H1 (cell line): ENCODE measurements at regions not wholly inside any gene's neighbourhood (a gene's known extent, or its start where the extent isn't known, plus 50 kb on each side); places are given as distances from the start of the nearest gene placed in this dataset.

Experiments
- CTCF ChIA-PET: fragments of 300-600 bp; sonication (Branson Sonifier 250); formaldehyde crosslinking; loops from one replicate; lab custom pipeline; 2021; ENCODE audit not compliant: partially characterized antibody; lab: Charles Lee
- POLR2A ChIA-PET: fragments of 300-600 bp; sonication (Branson Sonifier 250); formaldehyde crosslinking; loops from one replicate; lab custom pipeline; 2021; ENCODE audit warnings: inconsistent platforms; ENCODE audit not compliant: partially characterized antibody; lab: Charles Lee
- DNase-seq, 2 experiments: peaks; one replicate each; pipeline versions ENCODE4 v3.0.0 to v3.0.0-alpha.2; 2010 to 2022; ENCODE audit warnings: low spot score in 2 of 2, low read depth in 1 of 2, mixed read lengths in 1 of 2
- FAIRE-seq: peaks from 2 replicates; lab custom pipeline; 2011; peaks lifted over from hg19 to GRCh38; lab: Jason Lieb, UNC
- H2AFZ ChIP-seq: 2 replicates; pipeline ENCODE4 v1.8.1; 2012; ENCODE audit warnings: low read length, inconsistent platforms
- H2AK5ac ChIP-seq: 2 replicates; pipeline ENCODE4 v1.6.1; 2013; ENCODE audit warnings: low read depth, low read length
- H2BK120ac ChIP-seq: replicated peaks from 2 replicates; pipeline ENCODE3; 2013; ENCODE audit warnings: low read depth, low read length, inconsistent platforms
- H2BK12ac ChIP-seq: 2 replicates; pipeline ENCODE4 v1.6.1; 2013; ENCODE audit warnings: low read depth, low read length
- H2BK15ac ChIP-seq: 2 replicates; pipeline ENCODE4 v1.6.1; 2013; ENCODE audit warnings: low read length
- H2BK20ac ChIP-seq: 2 replicates; pipeline ENCODE4 v1.6.1; 2013; ENCODE audit warnings: low read length
- H2BK5ac ChIP-seq: 2 replicates; pipeline ENCODE4 v1.6.1; 2013; ENCODE audit warnings: low read depth, low read length
- H3K14ac ChIP-seq: 2 replicates; pipeline ENCODE4 v1.6.1; 2013; ENCODE audit warnings: inconsistent platforms; ENCODE audit not compliant: insufficient read length
- H3K18ac ChIP-seq: 2 replicates; pipeline ENCODE4 v1.6.1; 2013; ENCODE audit warnings: low read length; ENCODE audit errors: extremely low read depth
- H3K23ac ChIP-seq: 2 replicates; pipeline ENCODE4 v1.6.1; 2013; ENCODE audit warnings: inconsistent platforms; ENCODE audit not compliant: insufficient read length
- H3K23me2 ChIP-seq: 2 replicates; pipeline ENCODE4 v1.6.1; 2013; ENCODE audit warnings: low read depth, low read length
- H3K27ac ChIP-seq: 2 replicates; pipeline ENCODE4 v1.6.1; 2011; ENCODE audit warnings: low read depth, low read length, inconsistent platforms
- H3K27me3 ChIP-seq, 4 experiments: replicated peaks in 1 of 4; 1 replicate in 1 of 4; 2 replicates in 3 of 4; pipeline versions ENCODE4 v1.6.1 to v1.8.1; 2011 to 2013; ENCODE audit warnings: low read length in 3 of 4, mild to moderate bottlenecking in 3 of 4, inconsistent platforms in 2 of 4, mixed read lengths in 2 of 4, moderate library complexity in 1 of 4; ENCODE audit not compliant: control insufficient read depth in 3 of 4, insufficient read depth in 3 of 4; ENCODE audit errors: extremely low read depth in 1 of 4
- H3K36me3 ChIP-seq, 4 experiments: 2 replicates each; pipeline versions ENCODE4 v1.6.1 to v1.8.1; 2011 to 2013; ENCODE audit warnings: mild to moderate bottlenecking in 4 of 4, low read length in 3 of 4, moderate library complexity in 2 of 4, control low read depth in 1 of 4, inconsistent platforms in 1 of 4; ENCODE audit not compliant: insufficient read depth in 4 of 4, control insufficient read depth in 2 of 4
- H3K4ac ChIP-seq: replicated peaks from 2 replicates; pipeline ENCODE3; 2013; ENCODE audit warnings: low read length, low read depth, mixed read lengths, inconsistent platforms; ENCODE audit not compliant: insufficient read length
- H3K4me1 ChIP-seq, 4 experiments: replicated peaks in 1 of 4; 1 replicate in 1 of 4; 2 replicates in 3 of 4; pipeline versions ENCODE4 v1.6.1 to v1.8.1; 2011 to 2013; ENCODE audit warnings: low read length in 3 of 4, inconsistent platforms in 2 of 4, mixed read lengths in 1 of 4; ENCODE audit not compliant: insufficient read depth in 4 of 4, control insufficient read depth in 3 of 4
- H3K4me2 ChIP-seq, 2 experiments: 2 replicates each; pipeline versions ENCODE4 v1.6.1 to v1.8.1; 2011 to 2013; ENCODE audit warnings: low read depth in 2 of 2, low read length in 2 of 2, control low read depth in 1 of 2, inconsistent platforms in 1 of 2, mild to moderate bottlenecking in 1 of 2; ENCODE audit not compliant: insufficient read depth in 1 of 2
- H3K4me3 ChIP-seq, 4 experiments: fragments of 200-600, 300-600 bp in 1 of 4; sonication (generic), shearing (Covaris generic), sonication (Bioruptor Twin) in 1 of 4; 2 replicates each; pipeline versions ENCODE4 v1.5.1 to v1.8.1; 2011 to 2016; ENCODE audit warnings: low read length in 4 of 4, low read depth in 3 of 4, control low read depth in 2 of 4, inconsistent platforms in 2 of 4, mild to moderate bottlenecking in 2 of 4, mixed read lengths in 1 of 4, moderate library complexity in 1 of 4; ENCODE audit not compliant: insufficient read depth in 2 of 4; ENCODE audit errors: extremely low read depth in 1 of 4
- H3K56ac ChIP-seq: replicated peaks from 2 replicates; pipeline ENCODE3; 2013; ENCODE audit warnings: low read depth, mild to moderate bottlenecking, mixed read lengths, low read length, inconsistent platforms; ENCODE audit not compliant: insufficient read length
- H3K79me1 ChIP-seq: 2 replicates; pipeline ENCODE4 v1.6.1; 2013; ENCODE audit warnings: low read depth, low read length, control low read depth
- H3K79me2 ChIP-seq, 2 experiments: 2 replicates each; pipeline versions ENCODE4 v1.6.1 to v1.8.1; 2012 to 2013; ENCODE audit warnings: low read length in 2 of 2, mild to moderate bottlenecking in 2 of 2, inconsistent platforms in 1 of 2; ENCODE audit not compliant: insufficient read depth in 2 of 2, control insufficient read depth in 1 of 2
- H3K9ac ChIP-seq, 4 experiments: replicated peaks in 1 of 4; 1 replicate in 1 of 4; 2 replicates in 3 of 4; pipeline versions ENCODE4 v1.6.1 to v1.8.1; 2011 to 2013; ENCODE audit warnings: low read depth in 3 of 4, low read length in 3 of 4, control low read depth in 2 of 4, mild to moderate bottlenecking in 2 of 4, moderate library complexity in 2 of 4, inconsistent platforms in 1 of 4; ENCODE audit errors: extremely low read depth in 1 of 4
- H3K9me3 ChIP-seq, 2 experiments: 2 replicates each; pipeline versions ENCODE4 v1.6.1 to v1.8.1; 2012 to 2013; ENCODE audit warnings: mild to moderate bottlenecking in 2 of 2, moderate library complexity in 2 of 2, control low read depth in 1 of 2, inconsistent platforms in 1 of 2, low read depth in 1 of 2, low read length in 1 of 2, mixed read lengths in 1 of 2; ENCODE audit not compliant: insufficient read depth in 2 of 2
- H4K20me1 ChIP-seq, 2 experiments: replicated peaks in 1 of 2; 2 replicates each; pipeline versions ENCODE3 to v1.8.1; 2011 to 2013; ENCODE audit warnings: inconsistent platforms in 2 of 2, low read length in 2 of 2, mild to moderate bottlenecking in 1 of 2; ENCODE audit not compliant: insufficient read depth in 2 of 2, control insufficient read depth in 1 of 2
- H4K5ac ChIP-seq: 2 replicates; pipeline ENCODE4 v1.6.1; 2013; ENCODE audit warnings: low read length, low read depth, mixed read lengths, inconsistent platforms; ENCODE audit not compliant: insufficient read length
- H4K8ac ChIP-seq: 2 replicates; pipeline ENCODE4 v1.8.0; 2013; ENCODE audit warnings: mild to moderate bottlenecking, moderate library complexity, low read length, inconsistent platforms; ENCODE audit not compliant: insufficient read depth; ENCODE audit errors: extremely low read depth
- H4K91ac ChIP-seq: replicated peaks from 2 replicates; pipeline ENCODE3; 2013; ENCODE audit warnings: low read length, mixed read lengths, inconsistent platforms; ENCODE audit not compliant: insufficient read length
- BCL11A ChIP-seq, 2 experiments: IDR thresholded peaks; one replicate each; pipeline ENCODE4 v1.6.1; 2011; ENCODE audit warnings: low read depth in 2 of 2, low read length in 2 of 2, mild to moderate bottlenecking in 2 of 2
- E2F6 ChIP-seq: IDR thresholded peaks from 2 replicates; pipeline ENCODE4 v1.6.1; 2012; ENCODE audit warnings: inconsistent platforms
- EGR1 ChIP-seq: IDR thresholded peaks from 2 replicates; pipeline ENCODE4 v1.6.1; 2011; ENCODE audit warnings: low read depth, low read length, borderline replicate concordance
- GABPA ChIP-seq: IDR thresholded peaks from 2 replicates; pipeline ENCODE4 v1.6.1; 2011; ENCODE audit warnings: mild to moderate bottlenecking, low read length, moderate library complexity, borderline replicate concordance; ENCODE audit not compliant: insufficient read depth
- HDAC2 ChIP-seq, 2 experiments: fragments of 300-600 bp in 1 of 2; sonication (generic) in 1 of 2; IDR thresholded peaks; 2 replicates each; pipeline ENCODE4 v1.6.1; 2011 to 2012; ENCODE audit warnings: low read depth in 2 of 2, low read length in 2 of 2, mild to moderate bottlenecking in 2 of 2, moderate library complexity in 2 of 2, borderline replicate concordance in 1 of 2, inconsistent platforms in 1 of 2
- KDM1A ChIP-seq: fragments of 200-600, 300-600 bp; sonication (generic); IDR thresholded peaks from 2 replicates; pipeline ENCODE4 v1.7.1; 2016; ENCODE audit warnings: mild to moderate bottlenecking, low read length, borderline replicate concordance
- NRF1 ChIP-seq: IDR thresholded peaks from 2 replicates; pipeline ENCODE4 v1.6.1; 2011; ENCODE audit warnings: mild to moderate bottlenecking, low read depth, low read length, improper control_type of control experiment
- POLR2AphosphoS5 ChIP-seq: IDR thresholded peaks from 2 replicates; pipeline ENCODE4 v1.6.1; 2011; ENCODE audit warnings: low read depth, low read length
- RBBP5 ChIP-seq: IDR thresholded peaks from 2 replicates; pipeline ENCODE4 v1.7.1; 2012; ENCODE audit warnings: low read depth, mild to moderate bottlenecking, inconsistent platforms, low read length, moderate library complexity, borderline replicate concordance
- SIX5 ChIP-seq: IDR thresholded peaks from 2 replicates; pipeline ENCODE4 v1.6.1; 2011; ENCODE audit warnings: mild to moderate bottlenecking, low read depth, low read length
- SP4 ChIP-seq: IDR thresholded peaks from 2 replicates; pipeline ENCODE4 v1.6.1; 2012; ENCODE audit warnings: low read length, inconsistent platforms
- WGBS, 2 experiments: shearing (Covaris generic) in 1 of 2; methylation state at CpG; one replicate each; pipeline versions ENCODE4 v1.1.6 to v1.1.7; 2013 to 2015; ENCODE audit warnings: low lambda C conversion rate in 2 of 2, mixed read lengths in 2 of 2, inconsistent platforms in 1 of 2, low coverage in 1 of 2, missing lambda C conversion rate in 1 of 2; ENCODE audit not compliant: insufficient replicate concordance in 2 of 2, insufficient coverage in 1 of 2, insufficient read length in 1 of 2; ENCODE audit errors: extremely low coverage in 1 of 2, missing lambda C conversion rate in 1 of 2; 5-methylcytosine and 5-hydroxymethylcytosine counted together
- TF ChIP-seq, protein P1 (sequence below), 3 experiments: IDR thresholded peaks; 1 replicate in 2 of 3; 2 replicates in 1 of 3; pipeline versions ENCODE4 v1.5.1 to v1.6.1; 2011; ENCODE audit warnings: low read length in 3 of 3, mild to moderate bottlenecking in 3 of 3, inconsistent platforms in 2 of 3, low read depth in 1 of 3, moderate library complexity in 1 of 3; ENCODE audit not compliant: insufficient read depth in 1 of 3; ENCODE audit errors: control extremely low read depth in 1 of 3

GRCh38 chr15:58275785-58276184 is 137.6 kb downstream of the AQP9 start:
- Histone ChIP-seq H3K9ac (no peak overlapping the region), H3K4ac (no peak overlapping the region), H3K27me3 (no peaks in the 10 kb centered on the region), H3K9me3 (peaks cover 3% of the 10 kb centered on the region in 2 experiments; a peak in 2 of 4 replicates), H3K18ac (no peak overlapping the region), H4K20me1 (no peaks in the 10 kb centered on the region), H3K4me3 (no peak overlapping the region), H3K23ac (no peak overlapping the region), H3K14ac (no peak overlapping the region), H2BK5ac (no peak overlapping the region), H4K5ac (no peak overlapping the region), H3K4me1 (no peaks in the 10 kb centered on the region), H3K79me1 (no peaks in the 10 kb centered on the region), H3K36me3 (no peaks in the 10 kb centered on the region), H3K23me2 (no peaks in the 10 kb centered on the region; the same call in 1 of the 2 replicates), H3K4me2 (no peak overlapping the region), H2AFZ (no peak overlapping the region), H2AK5ac (no peak overlapping the region), H2BK12ac (no peak overlapping the region), H3K56ac (no peak overlapping the region), H3K27ac (no peak overlapping the region), H4K8ac (no peak overlapping the region), H2BK20ac (no peak overlapping the region), H2BK120ac (no peak overlapping the region), H4K91ac (no peak overlapping the region), H3K79me2 (no peaks in the 10 kb centered on the region), H2BK15ac (no peak overlapping the region)
- POLR2A ChIA-PET: no interaction called here
- CTCF ChIA-PET: no interaction called here
- DNase-seq (no peak), FAIRE-seq (no peak)
- 94% methylated on average over 3 of the region's 3 CpGs; no CpG with 5 or more reads in 1 of the 2 experiments for WGBS, 2 experiments
- TF ChIP-seq BCL11A (IDR thresholded peaks at IDR 0.05; ENCODE audit: low read depth in 2 of 2, low read length in 2 of 2): no peak
- TF ChIP-seq, protein P1, sequence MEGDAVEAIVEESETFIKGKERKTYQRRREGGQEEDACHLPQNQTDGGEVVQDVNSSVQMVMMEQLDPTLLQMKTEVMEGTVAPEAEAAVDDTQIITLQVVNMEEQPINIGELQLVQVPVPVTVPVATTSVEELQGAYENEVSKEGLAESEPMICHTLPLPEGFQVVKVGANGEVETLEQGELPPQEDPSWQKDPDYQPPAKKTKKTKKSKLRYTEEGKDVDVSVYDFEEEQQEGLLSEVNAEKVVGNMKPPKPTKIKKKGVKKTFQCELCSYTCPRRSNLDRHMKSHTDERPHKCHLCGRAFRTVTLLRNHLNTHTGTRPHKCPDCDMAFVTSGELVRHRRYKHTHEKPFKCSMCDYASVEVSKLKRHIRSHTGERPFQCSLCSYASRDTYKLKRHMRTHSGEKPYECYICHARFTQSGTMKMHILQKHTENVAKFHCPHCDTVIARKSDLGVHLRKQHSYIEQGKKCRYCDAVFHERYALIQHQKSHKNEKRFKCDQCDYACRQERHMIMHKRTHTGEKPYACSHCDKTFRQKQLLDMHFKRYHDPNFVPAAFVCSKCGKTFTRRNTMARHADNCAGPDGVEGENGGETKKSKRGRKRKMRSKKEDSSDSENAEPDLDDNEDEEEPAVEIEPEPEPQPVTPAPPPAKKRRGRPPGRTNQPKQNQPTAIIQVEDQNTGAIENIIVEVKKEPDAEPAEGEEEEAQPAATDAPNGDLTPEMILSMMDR (IDR thresholded peaks at IDR 0.05; ENCODE audit: control extremely low read depth in 1 of 3, insufficient read depth in 1 of 3, low read depth in 1 of 3, low read length in 3 of 3): no peak
- TF ChIP-seq SIX5: no peak
- TF ChIP-seq POLR2AphosphoS5: no peak
- TF ChIP-seq KDM1A: no peak
- no peak for TF ChIP-seq HDAC2 (IDR thresholded peaks at IDR 0.05; ENCODE audit: borderline replicate concordance in 1 of 2, low read depth in 2 of 2, low read length in 2 of 2)
- no peak for TF ChIP-seq EGR1
- no peak for TF ChIP-seq E2F6
- TF ChIP-seq GABPA: no peak
- TF ChIP-seq SP4: no peak
- TF ChIP-seq RBBP5: no peak
- TF ChIP-seq NRF1: no peak
